ENCODE measurements at regions not wholly inside any gene's neighbourhood (a gene's known extent, or its start where the extent isn't known, plus 50 kb on each side); places are given as distances from the start of the nearest gene placed in this dataset.

DNA sequence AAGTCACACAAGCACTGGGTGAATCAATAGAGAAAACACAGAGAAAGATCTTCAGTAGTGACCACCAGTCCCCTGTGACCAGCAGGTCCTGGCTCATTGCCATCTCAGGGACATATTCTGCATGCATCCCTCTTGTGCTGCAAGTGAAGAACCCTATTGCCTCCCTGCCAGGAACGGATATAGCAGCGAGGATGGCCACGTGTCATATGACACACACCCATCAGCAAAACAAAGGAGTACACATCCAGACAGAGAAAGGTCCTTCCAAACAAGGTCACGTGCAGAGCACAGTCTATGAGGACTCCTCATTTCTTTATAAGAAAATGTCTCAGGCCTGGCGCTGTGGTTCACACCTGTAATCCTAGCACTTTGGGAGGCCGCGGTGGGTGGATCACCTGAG, 638.4 kb downstream of the FLRT2 start:
- no peak for TF ChIP-seq POLR2AphosphoS5 (IDR thresholded peaks at IDR 0.05)
- TF ChIP-seq, protein P1, sequence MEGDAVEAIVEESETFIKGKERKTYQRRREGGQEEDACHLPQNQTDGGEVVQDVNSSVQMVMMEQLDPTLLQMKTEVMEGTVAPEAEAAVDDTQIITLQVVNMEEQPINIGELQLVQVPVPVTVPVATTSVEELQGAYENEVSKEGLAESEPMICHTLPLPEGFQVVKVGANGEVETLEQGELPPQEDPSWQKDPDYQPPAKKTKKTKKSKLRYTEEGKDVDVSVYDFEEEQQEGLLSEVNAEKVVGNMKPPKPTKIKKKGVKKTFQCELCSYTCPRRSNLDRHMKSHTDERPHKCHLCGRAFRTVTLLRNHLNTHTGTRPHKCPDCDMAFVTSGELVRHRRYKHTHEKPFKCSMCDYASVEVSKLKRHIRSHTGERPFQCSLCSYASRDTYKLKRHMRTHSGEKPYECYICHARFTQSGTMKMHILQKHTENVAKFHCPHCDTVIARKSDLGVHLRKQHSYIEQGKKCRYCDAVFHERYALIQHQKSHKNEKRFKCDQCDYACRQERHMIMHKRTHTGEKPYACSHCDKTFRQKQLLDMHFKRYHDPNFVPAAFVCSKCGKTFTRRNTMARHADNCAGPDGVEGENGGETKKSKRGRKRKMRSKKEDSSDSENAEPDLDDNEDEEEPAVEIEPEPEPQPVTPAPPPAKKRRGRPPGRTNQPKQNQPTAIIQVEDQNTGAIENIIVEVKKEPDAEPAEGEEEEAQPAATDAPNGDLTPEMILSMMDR (IDR thresholded peaks at IDR 0.05): no peak
- no peak for TF ChIP-seq POLR2A (IDR thresholded peaks at IDR 0.05; ENCODE audit: low read depth)
